ENCODE measurements at regions not wholly inside any gene's neighbourhood (a gene's known extent, or its start where the extent isn't known, plus 50 kb on each side); places are given as distances from the start of the nearest gene placed in this dataset.
"Not testable (repeated sequence)": the region's sequence is repeated elsewhere in the genome, so short reads cannot be mapped to it uniquely, and the experiment has no call there.

DNA sequence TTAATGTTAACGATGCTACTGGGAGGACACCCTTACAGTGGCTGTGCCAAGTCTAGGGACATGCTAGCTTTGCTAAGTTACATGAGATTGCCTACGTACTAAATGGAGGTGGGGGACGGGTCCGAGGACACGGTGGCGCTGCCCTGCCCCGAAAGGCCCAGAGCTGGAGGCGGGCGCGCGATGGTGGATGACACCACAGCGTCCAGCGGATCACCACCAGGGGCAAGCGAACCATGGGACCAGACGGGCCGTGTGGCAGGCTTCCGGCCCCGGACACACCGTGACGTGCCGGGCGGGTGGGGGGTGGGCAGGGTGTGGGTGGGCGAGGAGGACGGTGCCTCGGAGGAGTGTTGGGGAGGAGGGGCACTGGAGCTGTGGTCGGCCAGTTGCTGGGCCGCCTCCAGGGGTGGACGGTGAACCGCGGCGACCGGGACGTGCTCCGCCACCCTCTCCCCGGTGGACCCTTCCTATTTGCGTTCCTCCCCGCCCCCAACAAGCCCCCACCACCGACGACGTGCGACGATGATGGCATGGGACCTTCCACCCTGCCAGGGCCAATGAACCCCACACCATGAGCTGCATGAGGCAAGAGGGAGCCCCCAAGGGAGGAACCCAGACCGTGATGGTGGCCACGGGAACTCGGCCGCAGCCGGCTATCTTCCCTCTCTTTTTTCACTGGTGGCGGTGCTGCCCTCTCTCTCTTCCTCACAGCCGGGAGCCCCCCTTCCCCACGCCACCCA, 773.3 kb upstream of the DEFB115 start:
- Mint-ChIP-seq H3K9me3 (ENCODE audit: low read depth) (peaks cover 12% of the 10 kb centered on the region), H3K4me1 (no peaks in the 10 kb centered on the region), H3K4me3 (no peak overlapping the region), H3K36me3 (peaks cover 5% of the 10 kb centered on the region), H3K27ac (no peak overlapping the region), H3K27me3 (no peaks in the 10 kb centered on the region)
- ATAC-seq (no peak), DNase-seq (no peak)
- CTCF ChIA-PET = no interaction called here

DNA sequence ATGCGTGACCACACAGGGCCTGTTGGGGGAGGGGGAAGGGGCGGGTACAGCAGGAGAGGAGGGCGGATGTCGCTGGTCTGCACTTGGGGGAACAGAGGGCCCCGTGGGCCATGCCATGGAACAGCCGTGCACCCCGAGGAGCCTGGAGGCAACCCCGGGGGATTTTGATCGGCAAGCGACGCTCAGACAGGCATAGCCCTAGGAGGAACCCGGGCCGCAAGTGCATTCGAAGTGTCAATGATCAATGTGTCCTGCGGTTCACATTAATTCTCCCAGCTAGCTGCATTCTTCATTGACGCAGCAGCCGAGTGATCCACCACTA, 772.8 kb upstream of the DEFB115 start:
- Mint-ChIP-seq H3K9me3 (ENCODE audit: low read depth) (peaks cover 12% of the 10 kb centered on the region), H3K4me1 (no peaks in the 10 kb centered on the region), H3K27me3 (no peaks in the 10 kb centered on the region), H3K36me3 (peaks cover 5% of the 10 kb centered on the region), H3K27ac (no peak overlapping the region), H3K4me3 (no peak overlapping the region)
- CTCF ChIA-PET = no interaction called here
- DNase-seq (no peak), ATAC-seq (no peak)

- Mint-ChIP-seq H3K27ac (no peak overlapping the region), H3K4me3 (no peak overlapping the region), H3K36me3 (peaks cover 5% of the 10 kb centered on the region), H3K27me3 (no peaks in the 10 kb centered on the region), H3K9me3 (ENCODE audit: low read depth) (peaks cover 12% of the 10 kb centered on the region), H3K4me1 (no peaks in the 10 kb centered on the region)
- DNase-seq = no peak
- CTCF ChIA-PET = no interaction called here
- no peak for ATAC-seq
Observed at GRCh38 chr20:30485331-30486102, 771.9 kb upstream of the DEFB115 start.

- CTCF ChIA-PET = no interaction called here
- Mint-ChIP-seq H3K4me1 (no peaks in the 10 kb centered on the region), H3K4me3 (no peak overlapping the region), H3K9me3 (ENCODE audit: low read depth) (peaks cover 16% of the 10 kb centered on the region), H3K27me3 (no peaks in the 10 kb centered on the region), H3K36me3 (peaks cover 5% of the 10 kb centered on the region), H3K27ac (no peak overlapping the region)
- DNase-seq (no peak), ATAC-seq (no peak)
Observed at GRCh38 chr20:30486103-30486478, 771.4 kb upstream of the DEFB115 start.

GRCh38 chr20:30487461-30487860, 770.0 kb upstream of the DEFB115 start:
- H3K4me3 Mint-ChIP-seq, H3K36me3 Mint-ChIP-seq, H3K4me1 Mint-ChIP-seq, H3K27me3 Mint-ChIP-seq, ATAC-seq, DNase-seq, H3K27ac Mint-ChIP-seq, CTCF ChIA-PET: not testable (repeated sequence)
- H3K9me3 Mint-ChIP-seq (ENCODE audit: low read depth) = peaks cover 20% of the 10 kb centered on the region

- CTCF ChIA-PET = no interaction called here
- ATAC-seq = no peak
- DNase-seq = no peak
- no peaks in the 10 kb centered on the region for H3K27me3 Mint-ChIP-seq
- peaks cover 18% of the 10 kb centered on the region for H3K9me3 Mint-ChIP-seq (ENCODE audit: low read depth)
- no peaks in the 10 kb centered on the region for H3K4me1 Mint-ChIP-seq
- H3K36me3 Mint-ChIP-seq = peaks cover 5% of the 10 kb centered on the region
- no peak overlapping the region for H3K27ac Mint-ChIP-seq
- H3K4me3 Mint-ChIP-seq = no peak overlapping the region
Observed at GRCh38 chr20:30487947-30488926, 769.2 kb upstream of the DEFB115 start.

GRCh38 chr20:30488941-30489613, 768.4 kb upstream of the DEFB115 start:
- peaks cover 3% of the 10 kb centered on the region for H3K36me3 Mint-ChIP-seq
- DNase-seq (no peak), ATAC-seq (no peak)
- H3K27me3 Mint-ChIP-seq = no peaks in the 10 kb centered on the region
- no peak overlapping the region for H3K4me3 Mint-ChIP-seq
- CTCF ChIA-PET = no interaction called here
- no peak overlapping the region for H3K27ac Mint-ChIP-seq
- no peaks in the 10 kb centered on the region for H3K4me1 Mint-ChIP-seq
- peaks cover 21% of the 10 kb centered on the region for H3K9me3 Mint-ChIP-seq (ENCODE audit: low read depth)

DNA sequence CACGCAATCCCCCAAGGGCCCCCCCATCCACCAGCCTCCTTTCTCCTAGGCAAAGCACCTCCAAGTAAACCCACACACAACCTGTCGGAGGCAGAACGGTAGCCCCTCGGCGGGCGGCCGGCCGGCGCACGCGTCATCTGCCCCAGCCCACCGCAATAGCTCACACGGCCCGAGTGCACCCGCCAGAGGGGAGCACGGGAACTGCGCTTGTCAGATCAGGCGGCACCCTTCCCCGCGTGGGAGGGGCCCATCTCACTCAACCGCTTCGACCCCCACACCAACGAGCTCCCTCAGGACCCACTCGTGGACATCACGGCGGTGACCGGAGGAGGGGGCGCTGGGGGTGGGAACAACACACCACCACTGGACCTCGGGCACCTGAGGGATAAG, 767.9 kb upstream of the DEFB115 start:
- Mint-ChIP-seq H3K27ac (no peak overlapping the region), H3K27me3 (no peaks in the 10 kb centered on the region), H3K9me3 (ENCODE audit: low read depth) (peaks cover 21% of the 10 kb centered on the region), H3K4me3 (no peak overlapping the region), H3K36me3 (peaks cover 3% of the 10 kb centered on the region), H3K4me1 (no peaks in the 10 kb centered on the region)
- CTCF ChIA-PET = no interaction called here
- ATAC-seq (no peak), DNase-seq (no peak)

- Mint-ChIP-seq H3K27ac (no peak overlapping the region), H3K4me3 (no peak overlapping the region), H3K36me3 (peaks cover 3% of the 10 kb centered on the region)
Observed at GRCh38 chr20:30491016-30491415, 766.4 kb upstream of the DEFB115 start.

DNA sequence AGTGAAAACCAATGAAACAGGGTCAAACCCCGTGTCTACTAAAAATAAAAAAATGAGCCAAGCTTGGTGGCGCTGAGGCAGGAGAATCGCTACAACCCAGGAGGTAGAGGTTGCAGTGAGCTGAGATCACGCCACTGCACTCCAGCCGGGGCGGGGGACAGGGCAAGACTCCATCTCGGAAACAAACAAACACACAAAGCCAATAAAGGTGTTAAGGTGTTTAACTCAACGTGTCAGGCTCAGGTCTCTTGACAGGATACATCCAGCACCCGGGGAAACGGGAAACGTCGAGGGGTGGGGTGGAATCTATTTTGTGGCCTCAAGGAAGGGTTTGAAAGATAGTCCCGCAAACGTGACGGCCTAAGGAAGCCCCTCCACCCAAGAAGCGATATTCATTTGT, 760.8 kb upstream of the DEFB115 start:
- H3K4me1 Mint-ChIP-seq; H3K27ac Mint-ChIP-seq; ATAC-seq; H3K36me3 Mint-ChIP-seq; CTCF ChIA-PET; H3K27me3 Mint-ChIP-seq; H3K9me3 Mint-ChIP-seq (ENCODE audit: low read depth); DNase-seq; H3K4me3 Mint-ChIP-seq: not testable (repeated sequence)

More at GRCh38 chr20:30491016-30491415, 766.4 kb upstream of the DEFB115 start:
- no peak for DNase-seq
- peaks cover 19% of the 10 kb centered on the region for H3K9me3 Mint-ChIP-seq (ENCODE audit: low read depth)
- no peaks in the 10 kb centered on the region for H3K4me1 Mint-ChIP-seq
- H3K27me3 Mint-ChIP-seq = no peaks in the 10 kb centered on the region
- CTCF ChIA-PET = no interaction called here
- no peak for ATAC-seq

GRCh38 chr20:30497191-30497590, 760.3 kb upstream of the DEFB115 start:
- H3K4me3 Mint-ChIP-seq; DNase-seq; CTCF ChIA-PET; H3K4me1 Mint-ChIP-seq; H3K27me3 Mint-ChIP-seq; H3K9me3 Mint-ChIP-seq (ENCODE audit: low read depth); H3K27ac Mint-ChIP-seq; H3K36me3 Mint-ChIP-seq; ATAC-seq: not testable (repeated sequence)

DNA sequence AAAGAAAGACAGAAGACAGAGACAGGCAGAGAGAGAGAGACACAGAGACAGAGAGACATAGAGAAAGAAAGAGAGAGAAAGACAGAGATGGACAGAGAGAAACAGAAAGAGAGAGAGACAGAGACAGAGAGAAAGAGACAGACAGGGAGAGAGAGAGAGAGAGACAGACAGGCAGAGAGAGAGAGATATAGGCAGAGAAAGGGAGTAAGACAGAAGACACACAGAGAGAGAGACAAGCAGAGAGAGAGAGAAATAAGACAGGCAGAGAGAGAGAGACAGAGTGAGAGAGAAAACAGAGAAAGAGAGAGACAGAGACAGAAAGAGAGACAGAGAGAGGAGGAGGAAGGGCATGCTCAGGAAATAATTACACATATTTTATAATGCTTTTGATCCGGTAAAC, 758.3 kb upstream of the DEFB115 start:
- CTCF ChIA-PET = no interaction called here
- ATAC-seq (no peak), DNase-seq (no peak)
- Mint-ChIP-seq H3K4me3 (no peak overlapping the region), H3K27me3 (no peaks in the 10 kb centered on the region), H3K36me3 (no peaks in the 10 kb centered on the region), H3K4me1 (no peaks in the 10 kb centered on the region), H3K9me3 (ENCODE audit: low read depth) (no peaks in the 10 kb centered on the region), H3K27ac (no peak overlapping the region)

- DNase-seq; H3K9me3 Mint-ChIP-seq (ENCODE audit: low read depth); H3K36me3 Mint-ChIP-seq; CTCF ChIA-PET; H3K27me3 Mint-ChIP-seq; ATAC-seq; H3K27ac Mint-ChIP-seq; H3K4me3 Mint-ChIP-seq; H3K4me1 Mint-ChIP-seq: not testable (repeated sequence)
Observed at GRCh38 chr20:30499716-30500446, 757.6 kb upstream of the DEFB115 start.
